ENCODE measurements at regions not wholly inside any gene's neighbourhood (a gene's known extent, or its start where the extent isn't known, plus 50 kb on each side); places are given as distances from the start of the nearest gene placed in this dataset.

GRCh38 chr10:31149835-31150512 lies 118.3 kb upstream of the ZNF438 start (continued):
- TF ChIP-seq ZNF462 (CRISPR knock-in tag; IDR thresholded peaks at IDR 0.05), result no peak

- ATAC-seq (no peak), DNase-seq (ENCODE audit: low spot score) (no peak)
- Histone ChIP-seq H3K27me3 (ENCODE audit: insufficient read depth) (no peaks in the 10 kb centered on the region), H3F3A (replicated peaks; ENCODE audit: low read depth) (no peaks in the 10 kb centered on the region), H3K9me2 (ENCODE audit: insufficient read depth) (0 out of 2 replicates have a peak, but pooled peaks cover 6% of the 10 kb centered on the region), H2AFZ (no peak overlapping the region), H3K4me1 (ENCODE audit: insufficient read depth) (no peaks in the 10 kb centered on the region), H3K79me2 (replicated peaks; ENCODE audit: insufficient read depth) (no peaks in the 10 kb centered on the region), H3K4me3 (no peak overlapping the region), H3K36me3 (ENCODE audit: insufficient read depth) (no peaks in the 10 kb centered on the region), H4K20me1 (replicated peaks; ENCODE audit: insufficient read depth) (no peaks in the 10 kb centered on the region), H3K4me2 (no peak overlapping the region), H3K27ac (ENCODE audit: low read depth) (no peak overlapping the region)
- Mint-ChIP-seq H3K9me3 (peaks cover 2% of the 10 kb centered on the region; the same call in 2 of the 3 replicates), H3K27ac (no peak overlapping the region), H3K27me3 (ENCODE audit: insufficient read depth, low read depth, poor library complexity) (peaks cover 2% of the 10 kb centered on the region), H3K36me3 (ENCODE audit: low read depth) (no peaks in the 10 kb centered on the region), H3K4me3 (no peak overlapping the region), H3K4me1 (peaks cover 11% of the 10 kb centered on the region)
- TF ChIP-seq NANOG (IDR thresholded peaks at IDR 0.05; ENCODE audit: borderline replicate concordance), result no peak
- TF ChIP-seq JUNB (IDR thresholded peaks at IDR 0.05; ENCODE audit: unreplicated experiment), result no peak
- no peak for TF ChIP-seq ZNF331 (CRISPR knock-in tag; IDR thresholded peaks at IDR 0.05; ENCODE audit: low read depth)
- TF ChIP-seq POLR2AphosphoS5 (IDR thresholded peaks at IDR 0.05; ENCODE audit: low read depth), result no peak
- TF ChIP-seq, protein P1, sequence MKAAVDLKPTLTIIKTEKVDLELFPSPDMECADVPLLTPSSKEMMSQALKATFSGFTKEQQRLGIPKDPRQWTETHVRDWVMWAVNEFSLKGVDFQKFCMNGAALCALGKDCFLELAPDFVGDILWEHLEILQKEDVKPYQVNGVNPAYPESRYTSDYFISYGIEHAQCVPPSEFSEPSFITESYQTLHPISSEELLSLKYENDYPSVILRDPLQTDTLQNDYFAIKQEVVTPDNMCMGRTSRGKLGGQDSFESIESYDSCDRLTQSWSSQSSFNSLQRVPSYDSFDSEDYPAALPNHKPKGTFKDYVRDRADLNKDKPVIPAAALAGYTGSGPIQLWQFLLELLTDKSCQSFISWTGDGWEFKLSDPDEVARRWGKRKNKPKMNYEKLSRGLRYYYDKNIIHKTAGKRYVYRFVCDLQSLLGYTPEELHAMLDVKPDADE (IDR thresholded peaks at IDR 0.05), result no peak
- TF ChIP-seq EZH2 (IDR thresholded peaks at IDR 0.05; ENCODE audit: low read depth, unreplicated experiment), result no peak
- TF ChIP-seq, protein P2, sequence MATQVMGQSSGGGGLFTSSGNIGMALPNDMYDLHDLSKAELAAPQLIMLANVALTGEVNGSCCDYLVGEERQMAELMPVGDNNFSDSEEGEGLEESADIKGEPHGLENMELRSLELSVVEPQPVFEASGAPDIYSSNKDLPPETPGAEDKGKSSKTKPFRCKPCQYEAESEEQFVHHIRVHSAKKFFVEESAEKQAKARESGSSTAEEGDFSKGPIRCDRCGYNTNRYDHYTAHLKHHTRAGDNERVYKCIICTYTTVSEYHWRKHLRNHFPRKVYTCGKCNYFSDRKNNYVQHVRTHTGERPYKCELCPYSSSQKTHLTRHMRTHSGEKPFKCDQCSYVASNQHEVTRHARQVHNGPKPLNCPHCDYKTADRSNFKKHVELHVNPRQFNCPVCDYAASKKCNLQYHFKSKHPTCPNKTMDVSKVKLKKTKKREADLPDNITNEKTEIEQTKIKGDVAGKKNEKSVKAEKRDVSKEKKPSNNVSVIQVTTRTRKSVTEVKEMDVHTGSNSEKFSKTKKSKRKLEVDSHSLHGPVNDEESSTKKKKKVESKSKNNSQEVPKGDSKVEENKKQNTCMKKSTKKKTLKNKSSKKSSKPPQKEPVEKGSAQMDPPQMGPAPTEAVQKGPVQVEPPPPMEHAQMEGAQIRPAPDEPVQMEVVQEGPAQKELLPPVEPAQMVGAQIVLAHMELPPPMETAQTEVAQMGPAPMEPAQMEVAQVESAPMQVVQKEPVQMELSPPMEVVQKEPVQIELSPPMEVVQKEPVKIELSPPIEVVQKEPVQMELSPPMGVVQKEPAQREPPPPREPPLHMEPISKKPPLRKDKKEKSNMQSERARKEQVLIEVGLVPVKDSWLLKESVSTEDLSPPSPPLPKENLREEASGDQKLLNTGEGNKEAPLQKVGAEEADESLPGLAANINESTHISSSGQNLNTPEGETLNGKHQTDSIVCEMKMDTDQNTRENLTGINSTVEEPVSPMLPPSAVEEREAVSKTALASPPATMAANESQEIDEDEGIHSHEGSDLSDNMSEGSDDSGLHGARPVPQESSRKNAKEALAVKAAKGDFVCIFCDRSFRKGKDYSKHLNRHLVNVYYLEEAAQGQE (IDR thresholded peaks at IDR 0.05; ENCODE audit: unreplicated experiment), result no peak
- no peak for TF ChIP-seq CTCF (conservative IDR thresholded peaks at IDR 0.05; ENCODE audit: low read depth in 2 of 2)
- no peak for TF ChIP-seq ZNF114 (CRISPR knock-in tag; IDR thresholded peaks at IDR 0.05)
- no peak for TF ChIP-seq EZH2phosphoT487 (IDR thresholded peaks at IDR 0.05; ENCODE audit: unreplicated experiment)
- no peak for TF ChIP-seq STAT1 (IDR thresholded peaks at IDR 0.05; ENCODE audit: unreplicated experiment)
Observed at GRCh38 chr10:31151301-31151700, 119.6 kb upstream of the ZNF438 start.
